WERI-Rb-1 (cell line): ENCODE measurements at regions not wholly inside any gene's neighbourhood (a gene's known extent, or its start where the extent isn't known, plus 50 kb on each side); places are given as distances from the start of the nearest gene placed in this dataset.

Experiments used
- DNase-seq: peaks from one replicate; pipeline ENCODE4 v3.0.0-alpha.2; 2020
- H3K27ac ChIP-seq: fragments of 250-450 bp; sonication (Bioruptor Pico); 2 replicates; pipeline ENCODE4 v1.5.1; 2020; ENCODE audit warnings: mild to moderate bottlenecking, moderate library complexity
- H3K27me3 ChIP-seq: fragments of 250-450 bp; sonication (Bioruptor Pico); 2 replicates; pipeline ENCODE4 v1.5.1; 2021; ENCODE audit warnings: mild to moderate bottlenecking, low read depth, moderate library complexity; ENCODE audit not compliant: insufficient read depth, severe bottlenecking
- H3K36me3 ChIP-seq: fragments of 250-450 bp; sonication (Bioruptor Pico); 2 replicates; pipeline ENCODE4 v1.5.1; 2020; ENCODE audit warnings: mild to moderate bottlenecking, moderate library complexity
- H3K4me3 ChIP-seq: 2 replicates; pipeline ENCODE4 v1.5.1; 2011; ENCODE audit warnings: low read depth, mild to moderate bottlenecking, control low read depth, low read length
- H3K9me3 ChIP-seq: fragments of 250-450 bp; sonication (Bioruptor Pico); 2 replicates; pipeline ENCODE4 v1.5.1; 2021; ENCODE audit warnings: mild to moderate bottlenecking, moderate library complexity; ENCODE audit not compliant: severe bottlenecking
- CTCF ChIP-seq: IDR thresholded peaks from 2 replicates; pipeline ENCODE4 v1.5.1; 2011; ENCODE audit warnings: low read depth, mild to moderate bottlenecking, control low read depth, inconsistent platforms, low read length

DNA sequence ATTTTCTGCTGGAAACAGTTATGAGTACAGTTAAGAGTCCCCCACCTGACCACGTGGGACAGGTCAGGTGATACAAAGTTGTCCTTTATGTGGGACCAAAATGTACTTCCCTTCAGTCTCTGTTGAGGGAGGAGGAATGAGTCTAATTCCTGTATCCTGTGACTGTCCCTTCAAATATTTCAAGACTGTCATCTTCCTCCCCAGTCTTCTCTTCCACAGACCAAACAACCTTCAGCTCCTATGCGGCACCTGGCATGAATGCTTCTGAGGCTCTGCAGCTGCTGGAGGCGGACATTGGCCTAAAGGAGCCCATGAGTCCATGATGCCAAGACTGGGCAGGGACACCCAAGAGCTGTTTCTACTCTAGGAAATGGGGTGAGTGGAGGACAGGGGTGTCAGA, 72.1 kb upstream of the SIM2 start:
- Histone ChIP-seq H3K27ac (no peak overlapping the region), H3K36me3 (no peaks in the 10 kb centered on the region), H3K9me3 (peaks cover 11% of the 10 kb centered on the region), H3K4me3 (no peak overlapping the region), H3K27me3 (no peaks in the 10 kb centered on the region)
- no peak for DNase-seq
- no peak for TF ChIP-seq CTCF

GRCh38 chr21:36627242-36627641, 71.7 kb upstream of the SIM2 start:
- H3K27ac ChIP-seq: no peak overlapping the region
- no peak for DNase-seq
- H3K27me3 ChIP-seq: no peaks in the 10 kb centered on the region

GRCh38 chr21:36628106-36628505, 70.8 kb upstream of the SIM2 start:
- TF ChIP-seq CTCF: no peak
- DNase-seq: no peak
- Histone ChIP-seq H3K36me3 (no peaks in the 10 kb centered on the region), H3K27ac (no peak overlapping the region), H3K4me3 (no peak overlapping the region), H3K27me3 (no peaks in the 10 kb centered on the region), H3K9me3 (peaks cover 3% of the 10 kb centered on the region)

More at GRCh38 chr21:36627242-36627641, 71.7 kb upstream of the SIM2 start:
- Histone ChIP-seq H3K36me3 (no peaks in the 10 kb centered on the region), H3K4me3 (no peak overlapping the region), H3K9me3 (peaks cover 9% of the 10 kb centered on the region)
- no peak for TF ChIP-seq CTCF

DNA sequence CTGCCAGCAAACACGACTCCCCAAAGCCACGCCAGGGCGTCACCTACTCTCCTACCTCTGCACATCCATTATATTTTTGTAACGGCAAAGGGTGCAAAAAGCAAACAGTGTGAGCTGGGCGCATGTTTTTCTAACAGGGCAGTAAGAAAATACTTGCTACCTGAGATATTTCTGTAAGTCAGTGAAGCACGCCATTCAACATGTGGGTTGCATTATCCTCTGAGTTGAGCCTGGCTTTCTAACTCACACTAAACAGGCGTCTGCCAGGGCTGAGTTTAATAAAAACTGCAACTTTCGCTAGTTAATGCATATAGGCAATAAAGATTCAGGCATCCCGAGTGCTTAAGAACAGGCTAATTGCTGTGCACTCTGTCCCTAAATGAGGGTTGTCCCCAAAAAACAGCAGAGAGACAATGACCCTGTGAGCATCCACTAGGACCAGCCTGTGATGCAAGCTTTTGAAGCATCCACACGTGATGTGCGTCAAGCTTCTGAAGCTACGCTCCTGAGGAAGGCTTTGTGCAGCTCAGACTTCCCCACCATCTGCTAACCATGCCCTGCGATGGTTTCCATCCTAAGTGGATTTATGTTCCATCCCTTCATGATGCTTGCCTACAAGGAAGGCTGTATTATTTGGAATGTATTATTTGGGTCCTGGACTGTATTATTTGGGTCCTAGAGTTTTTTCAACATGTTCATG, 70.0 kb upstream of the SIM2 start:
- H3K9me3 ChIP-seq: peaks cover 3% of the 10 kb centered on the region
- TF ChIP-seq CTCF: no peak
- H3K4me3 ChIP-seq: no peak overlapping the region
- DNase-seq: peak; percentile 53
- no peaks in the 10 kb centered on the region for H3K36me3 ChIP-seq
- H3K27me3 ChIP-seq: no peaks in the 10 kb centered on the region
- no peak overlapping the region for H3K27ac ChIP-seq

- Histone ChIP-seq H3K36me3 (no peaks in the 10 kb centered on the region), H3K4me3 (no peak overlapping the region), H3K9me3 (no peaks in the 10 kb centered on the region), H3K27ac (no peak overlapping the region), H3K27me3 (no peaks in the 10 kb centered on the region)
- peak; percentile 77 for TF ChIP-seq CTCF
- DNase-seq: peak; percentile 84
Observed at GRCh38 chr21:36630485-36631206, 68.3 kb upstream of the SIM2 start.

DNA sequence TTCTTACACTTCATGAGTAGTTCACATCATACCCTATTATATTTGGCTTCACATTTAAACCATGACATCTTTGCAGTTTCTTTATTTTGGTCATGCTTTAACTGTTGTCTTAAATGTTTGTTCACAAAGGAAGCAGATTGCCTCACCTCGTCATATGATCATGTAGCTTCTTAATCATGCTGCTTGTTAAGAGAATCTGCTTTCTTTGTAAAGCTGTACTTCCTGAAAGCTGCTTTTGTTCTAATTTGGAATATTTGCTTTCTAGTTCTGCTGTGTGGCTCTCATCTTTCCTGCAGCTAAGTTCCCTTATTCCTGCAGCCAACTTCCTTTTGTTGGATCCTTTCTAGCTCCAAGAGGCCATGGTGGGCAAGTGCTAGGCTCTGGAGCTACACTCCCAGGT, 62.9 kb upstream of the SIM2 start:
- TF ChIP-seq CTCF: no peak
- Histone ChIP-seq H3K36me3 (no peaks in the 10 kb centered on the region), H3K4me3 (no peak overlapping the region), H3K27me3 (peaks cover 3% of the 10 kb centered on the region), H3K9me3 (no peaks in the 10 kb centered on the region), H3K27ac (no peak overlapping the region)
- no peak for DNase-seq
